GM21390 (cell line): ENCODE measurements at regions not wholly inside any gene's neighbourhood (a gene's known extent, or its start where the extent isn't known, plus 50 kb on each side); places are given as distances from the start of the nearest gene placed in this dataset.
"Not testable (repeated sequence)": the region's sequence is repeated elsewhere in the genome, so short reads cannot be mapped to it uniquely, and the experiment has no call there.

Experiments
- ATAC-seq: cut with Tn5 transposase; IDR thresholded peaks from one replicate; pipeline ENCODE4 v1.9.1; 2021; ENCODE audit not compliant: unreplicated experiment

GRCh38 chr4:38373375-38373774 is 290.6 kb upstream of the KLF3 start:
- no peak for ATAC-seq

GRCh38 chr4:38377195-38377594 is 286.8 kb upstream of the KLF3 start:
- no peak for ATAC-seq

- ATAC-seq, result no peak
Measured at GRCh38 chr4:38378478-38378877, 285.5 kb upstream of the KLF3 start.

GRCh38 chr4:38381788-38382187 is 282.2 kb upstream of the KLF3 start:
- ATAC-seq, result no peak

GRCh38 chr4:38382520-38382919 is 281.5 kb upstream of the KLF3 start:
- ATAC-seq, result no peak

GRCh38 chr4:38383646-38384121 is 280.3 kb upstream of the KLF3 start:
- no peak for ATAC-seq

- ATAC-seq, result no peak
Measured at GRCh38 chr4:38385093-38386004, 278.6 kb upstream of the KLF3 start.

GRCh38 chr4:38386005-38386551 is 277.9 kb upstream of the KLF3 start:
- no peak for ATAC-seq

- no peak for ATAC-seq
Measured at GRCh38 chr4:38386654-38387188, 277.3 kb upstream of the KLF3 start.

GRCh38 chr4:38387348-38387747 is 276.7 kb upstream of the KLF3 start:
- ATAC-seq, result no peak

GRCh38 chr4:38387819-38388218 is 276.2 kb upstream of the KLF3 start:
- no peak for ATAC-seq

- not testable (repeated sequence) for ATAC-seq
Measured at GRCh38 chr4:38388907-38389306, 275.1 kb upstream of the KLF3 start.

- no peak for ATAC-seq
Measured at GRCh38 chr4:38390969-38391545, 272.9 kb upstream of the KLF3 start.

- no peak for ATAC-seq
Measured at GRCh38 chr4:38392223-38392855, 271.7 kb upstream of the KLF3 start.

- no peak for ATAC-seq
Measured at GRCh38 chr4:38396091-38396490, 267.9 kb upstream of the KLF3 start.

GRCh38 chr4:38396845-38397547 is 267.0 kb upstream of the KLF3 start:
- no peak for ATAC-seq

GRCh38 chr4:38400946-38401345 is 263.1 kb upstream of the KLF3 start:
- ATAC-seq, result no peak

- ATAC-seq, result no peak
Measured at GRCh38 chr4:38406243-38406642, 257.8 kb upstream of the KLF3 start.

- no peak for ATAC-seq
Measured at GRCh38 chr4:38409852-38410251, 254.1 kb upstream of the KLF3 start.

GRCh38 chr4:38411092-38411491 is 252.9 kb upstream of the KLF3 start:
- peak; percentile 85 for ATAC-seq
